H1 (cell line): ENCODE measurements at regions not wholly inside any gene's neighbourhood (a gene's known extent, or its start where the extent isn't known, plus 50 kb on each side); places are given as distances from the start of the nearest gene placed in this dataset.

Experiments
- CHD7 ChIP-seq: fragments of 300-600 bp; sonication (generic); IDR thresholded peaks from 2 replicates; pipeline ENCODE4 v1.7.1; 2012; ENCODE audit warnings: low read length, moderate library complexity, mild to moderate bottlenecking, inconsistent platforms; ENCODE audit not compliant: insufficient replicate concordance
- YY1 ChIP-seq: IDR thresholded peaks from 2 replicates; pipeline ENCODE4 v1.6.1; 2011; ENCODE audit warnings: low read depth, mild to moderate bottlenecking, low read length
- TF ChIP-seq, protein P1 (sequence below): IDR thresholded peaks from 2 replicates; pipeline ENCODE4 v1.6.1; 2012; ENCODE audit warnings: inconsistent platforms

GRCh38 chr4:4776934-4777333, 82.5 kb upstream of the MSX1 start (continued):
- TF ChIP-seq CHD7 (no peak), YY1 (no peak)
- TF ChIP-seq, protein P1, sequence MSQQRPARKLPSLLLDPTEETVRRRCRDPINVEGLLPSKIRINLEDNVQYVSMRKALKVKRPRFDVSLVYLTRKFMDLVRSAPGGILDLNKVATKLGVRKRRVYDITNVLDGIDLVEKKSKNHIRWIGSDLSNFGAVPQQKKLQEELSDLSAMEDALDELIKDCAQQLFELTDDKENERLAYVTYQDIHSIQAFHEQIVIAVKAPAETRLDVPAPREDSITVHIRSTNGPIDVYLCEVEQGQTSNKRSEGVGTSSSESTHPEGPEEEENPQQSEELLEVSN = no peak
